Panc1 (cell line): ENCODE measurements at regions not wholly inside any gene's neighbourhood (a gene's known extent, or its start where the extent isn't known, plus 50 kb on each side); places are given as distances from the start of the nearest gene placed in this dataset.

ENCODE experiments used
- CTCF ChIP-seq: fragments of 450-650 bp; IDR thresholded peaks from 2 replicates; pipeline ENCODE4 v1.5.1; 2017; ENCODE audit warnings: mild to moderate bottlenecking
- POLR2AphosphoS5 ChIP-seq: IDR thresholded peaks from 2 replicates; pipeline ENCODE4 v1.6.1; 2012; ENCODE audit warnings: mild to moderate bottlenecking, low read depth, low read length, moderate library complexity
- REST ChIP-seq, 2 experiments: IDR thresholded peaks; 2 replicates each; pipeline ENCODE4 v1.6.1; 2011 to 2012; ENCODE audit warnings: low read depth in 2 of 2, control low read depth in 1 of 2, low read length in 1 of 2, mild to moderate bottlenecking in 1 of 2, moderate library complexity in 1 of 2; ENCODE audit not compliant: insufficient read depth in 1 of 2

- TF ChIP-seq CTCF: no peak
- TF ChIP-seq REST (IDR thresholded peaks at IDR 0.05; ENCODE audit: insufficient read depth in 1 of 2, low read depth in 2 of 2, low read length in 1 of 2): no peak
- TF ChIP-seq POLR2AphosphoS5: peak; percentile 87
These were observed 603.5 kb upstream of the CITED2 start for GRCh38 chr6:139977887-139978332.
